ENCODE measurements at regions not wholly inside any gene's neighbourhood (a gene's known extent, or its start where the extent isn't known, plus 50 kb on each side); places are given as distances from the start of the nearest gene placed in this dataset.
A peak's percentile ranks its signal among the peaks of the same experiment; 100 is the strongest.
"Not testable (repeated sequence)": the region's sequence is repeated elsewhere in the genome, so short reads cannot be mapped to it uniquely, and the experiment has no call there.

- no peak for FAIRE-seq
These were observed 118.9 kb upstream of the CAB39 start for GRCh38 chr2:230593765-230594164.

- FAIRE-seq, result no peak
These were observed 118.3 kb upstream of the CAB39 start for GRCh38 chr2:230594286-230594840.

GRCh38 chr2:230599853-230600252 is 112.8 kb upstream of the CAB39 start:
- FAIRE-seq, result no peak

GRCh38 chr2:230600285-230600684 is 112.4 kb upstream of the CAB39 start:
- FAIRE-seq, result no peak

- no peak for FAIRE-seq
These were observed 111.8 kb upstream of the CAB39 start for GRCh38 chr2:230600881-230601280.

- FAIRE-seq, result no peak
These were observed 111.1 kb upstream of the CAB39 start for GRCh38 chr2:230601510-230601909.

- FAIRE-seq, result no peak
These were observed 109.9 kb upstream of the CAB39 start for GRCh38 chr2:230602562-230603230.

- not testable (repeated sequence) for FAIRE-seq
These were observed 109.3 kb upstream of the CAB39 start for GRCh38 chr2:230603317-230603716.

GRCh38 chr2:230604158-230604557 is 108.5 kb upstream of the CAB39 start:
- not testable (repeated sequence) for FAIRE-seq

GRCh38 chr2:230614040-230614439 is 98.6 kb upstream of the CAB39 start:
- no peak for FAIRE-seq

- FAIRE-seq, result no peak
These were observed 97.7 kb upstream of the CAB39 start for GRCh38 chr2:230614913-230615332.

GRCh38 chr2:230617256-230617706 is 95.4 kb upstream of the CAB39 start:
- FAIRE-seq, result not testable (repeated sequence)

GRCh38 chr2:230619491-230619890 is 93.2 kb upstream of the CAB39 start:
- FAIRE-seq, result no peak

GRCh38 chr2:230625220-230625619 is 87.4 kb upstream of the CAB39 start:
- FAIRE-seq, result not testable (repeated sequence)

- not testable (repeated sequence) for FAIRE-seq
These were observed 85.6 kb upstream of the CAB39 start for GRCh38 chr2:230627091-230627490.

- peak; percentile 86 for FAIRE-seq
These were observed 84.6 kb upstream of the CAB39 start for GRCh38 chr2:230627806-230628724.

GRCh38 chr2:230631470-230631869 is 81.2 kb upstream of the CAB39 start:
- FAIRE-seq, result no peak

GRCh38 chr2:230634146-230634545 is 78.5 kb upstream of the CAB39 start:
- FAIRE-seq, result no peak

GRCh38 chr2:230634721-230635313 is 77.8 kb upstream of the CAB39 start:
- FAIRE-seq, result not testable (repeated sequence)

- no peak for FAIRE-seq
These were observed 75.9 kb upstream of the CAB39 start for GRCh38 chr2:230636684-230637271.

- FAIRE-seq, result not testable (repeated sequence)
These were observed 75.2 kb upstream of the CAB39 start for GRCh38 chr2:230637486-230637885.

- FAIRE-seq, result no peak
These were observed 72.1 kb upstream of the CAB39 start for GRCh38 chr2:230640540-230641011.

Data from endometrium (tissue), 2 donors.